Stomach (tissue), 4 donors: ENCODE measurements at regions not wholly inside any gene's neighbourhood (a gene's known extent, or its start where the extent isn't known, plus 50 kb on each side); places are given as distances from the start of the nearest gene placed in this dataset.
A peak's percentile ranks its signal among the peaks of the same experiment; 100 is the strongest.
"Not testable (repeated sequence)": the region's sequence is repeated elsewhere in the genome, so short reads cannot be mapped to it uniquely, and the experiment has no call there.

Experiments used
- CTCF ChIP-seq, 7 experiments: fragments of 450-650 bp in 4 of 7; fragments of 200-600 bp in 3 of 7; sonication (generic) in 3 of 7; IDR thresholded peaks; one replicate each; pipeline ENCODE4 v1.5.1; 2016 to 2019; ENCODE audit warnings: antibody characterized with exemption in 7 of 7, control low read depth in 2 of 7, mild to moderate bottlenecking in 1 of 7
- EP300 ChIP-seq: sonication (generic); formaldehyde crosslinking; IDR thresholded peaks from one replicate; pipeline ENCODE4 v1.6.1; 2017; ENCODE audit warnings: antibody characterized with exemption
- POLR2A ChIP-seq, 4 donors: fragments of 450-650 bp; IDR thresholded peaks; one replicate each; pipeline ENCODE4 v1.6.1; 2016; ENCODE audit warnings: antibody characterized with exemption in 4 of 4, control low read depth in 2 of 4, mild to moderate bottlenecking in 1 of 4, moderate library complexity in 1 of 4
- POLR2AphosphoS5 ChIP-seq, 3 donors: sonication (generic); formaldehyde crosslinking; IDR thresholded peaks; one replicate each; pipeline ENCODE4 v1.6.1; 2016; ENCODE audit warnings: antibody characterized with exemption in 3 of 3

GRCh38 chr6:27823714-27824210 is 88.4 kb downstream of the OR2B2 start:
- TF ChIP-seq POLR2A (IDR thresholded peaks at IDR 0.05); CTCF (IDR thresholded peaks at IDR 0.05); EP300: not testable (repeated sequence)
- TF ChIP-seq POLR2AphosphoS5 (IDR thresholded peaks at IDR 0.05) = peak in 2 of 3 donors; percentile 83 to 92
